ENCODE measurements at regions not wholly inside any gene's neighbourhood (a gene's known extent, or its start where the extent isn't known, plus 50 kb on each side); places are given as distances from the start of the nearest gene placed in this dataset.

GRCh38 chr10:120782336-120782735, 68.8 kb upstream of the WDR11 start:
- TF ChIP-seq, protein P1, sequence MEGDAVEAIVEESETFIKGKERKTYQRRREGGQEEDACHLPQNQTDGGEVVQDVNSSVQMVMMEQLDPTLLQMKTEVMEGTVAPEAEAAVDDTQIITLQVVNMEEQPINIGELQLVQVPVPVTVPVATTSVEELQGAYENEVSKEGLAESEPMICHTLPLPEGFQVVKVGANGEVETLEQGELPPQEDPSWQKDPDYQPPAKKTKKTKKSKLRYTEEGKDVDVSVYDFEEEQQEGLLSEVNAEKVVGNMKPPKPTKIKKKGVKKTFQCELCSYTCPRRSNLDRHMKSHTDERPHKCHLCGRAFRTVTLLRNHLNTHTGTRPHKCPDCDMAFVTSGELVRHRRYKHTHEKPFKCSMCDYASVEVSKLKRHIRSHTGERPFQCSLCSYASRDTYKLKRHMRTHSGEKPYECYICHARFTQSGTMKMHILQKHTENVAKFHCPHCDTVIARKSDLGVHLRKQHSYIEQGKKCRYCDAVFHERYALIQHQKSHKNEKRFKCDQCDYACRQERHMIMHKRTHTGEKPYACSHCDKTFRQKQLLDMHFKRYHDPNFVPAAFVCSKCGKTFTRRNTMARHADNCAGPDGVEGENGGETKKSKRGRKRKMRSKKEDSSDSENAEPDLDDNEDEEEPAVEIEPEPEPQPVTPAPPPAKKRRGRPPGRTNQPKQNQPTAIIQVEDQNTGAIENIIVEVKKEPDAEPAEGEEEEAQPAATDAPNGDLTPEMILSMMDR (IDR thresholded peaks at IDR 0.05): no peak
- ATAC-seq (no peak), DNase-seq (no peak)
- no peaks in the 10 kb centered on the region for H3K36me3 ChIP-seq (ENCODE audit: low read depth)
- no peaks in the 10 kb centered on the region for H3K4me1 ChIP-seq (ENCODE audit: low read depth)
- intact Hi-C loops (cut with DNase I, micrococcal nuclease): no loop called here
- no peak overlapping the region for H3K4me3 ChIP-seq
- H3K9me3 ChIP-seq: no peaks in the 10 kb centered on the region

DNA sequence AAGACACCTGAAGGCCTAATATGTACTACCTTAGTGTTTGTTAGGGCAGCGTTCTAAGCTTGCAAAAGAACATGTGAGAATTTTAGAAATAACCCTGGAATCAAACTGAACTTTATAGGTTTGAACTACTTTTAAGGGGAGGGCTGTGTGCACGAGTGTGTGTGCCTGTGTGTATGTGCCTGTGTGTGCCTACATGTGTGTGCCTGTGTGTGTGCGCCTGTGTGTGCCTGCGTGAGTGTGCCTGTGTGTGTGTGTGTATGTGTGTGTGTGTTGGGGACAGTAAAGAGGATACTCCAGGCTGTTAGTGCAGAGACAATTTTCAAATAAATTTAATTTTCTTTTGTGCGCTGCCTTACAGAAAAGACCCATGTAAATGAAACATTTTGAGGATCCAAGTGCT, 68.1 kb upstream of the WDR11 start:
- intact Hi-C loops (cut with DNase I, micrococcal nuclease): no loop called here
- H3K36me3 ChIP-seq (ENCODE audit: low read depth): no peaks in the 10 kb centered on the region
- DNase-seq: no peak
- H3K9me3 ChIP-seq: no peaks in the 10 kb centered on the region
- no peak for ATAC-seq
- H3K4me3 ChIP-seq: no peak overlapping the region
- TF ChIP-seq, protein P1 (IDR thresholded peaks at IDR 0.05): no peak
- H3K4me1 ChIP-seq (ENCODE audit: low read depth): no peaks in the 10 kb centered on the region

GRCh38 chr10:120783867-120784266, 67.3 kb upstream of the WDR11 start:
- Histone ChIP-seq H3K36me3 (ENCODE audit: low read depth) (no peaks in the 10 kb centered on the region), H3K4me3 (no peak overlapping the region), H3K9me3 (no peaks in the 10 kb centered on the region), H3K4me1 (ENCODE audit: low read depth) (no peaks in the 10 kb centered on the region)
- ATAC-seq (no peak), DNase-seq (no peak)
- intact Hi-C loops (cut with DNase I, micrococcal nuclease): no loop called here
- TF ChIP-seq, protein P1 (IDR thresholded peaks at IDR 0.05): no peak

- Histone ChIP-seq H3K4me1 (ENCODE audit: low read depth) (no peaks in the 10 kb centered on the region), H3K36me3 (ENCODE audit: low read depth) (no peaks in the 10 kb centered on the region), H3K9me3 (no peaks in the 10 kb centered on the region), H3K4me3 (no peak overlapping the region)
- intact Hi-C loops (cut with DNase I, micrococcal nuclease): no loop called here
- DNase-seq: no peak
- no peak for ATAC-seq
- TF ChIP-seq, protein P1 (IDR thresholded peaks at IDR 0.05): no peak
Measured at GRCh38 chr10:120788771-120789170, 62.4 kb upstream of the WDR11 start.

DNA sequence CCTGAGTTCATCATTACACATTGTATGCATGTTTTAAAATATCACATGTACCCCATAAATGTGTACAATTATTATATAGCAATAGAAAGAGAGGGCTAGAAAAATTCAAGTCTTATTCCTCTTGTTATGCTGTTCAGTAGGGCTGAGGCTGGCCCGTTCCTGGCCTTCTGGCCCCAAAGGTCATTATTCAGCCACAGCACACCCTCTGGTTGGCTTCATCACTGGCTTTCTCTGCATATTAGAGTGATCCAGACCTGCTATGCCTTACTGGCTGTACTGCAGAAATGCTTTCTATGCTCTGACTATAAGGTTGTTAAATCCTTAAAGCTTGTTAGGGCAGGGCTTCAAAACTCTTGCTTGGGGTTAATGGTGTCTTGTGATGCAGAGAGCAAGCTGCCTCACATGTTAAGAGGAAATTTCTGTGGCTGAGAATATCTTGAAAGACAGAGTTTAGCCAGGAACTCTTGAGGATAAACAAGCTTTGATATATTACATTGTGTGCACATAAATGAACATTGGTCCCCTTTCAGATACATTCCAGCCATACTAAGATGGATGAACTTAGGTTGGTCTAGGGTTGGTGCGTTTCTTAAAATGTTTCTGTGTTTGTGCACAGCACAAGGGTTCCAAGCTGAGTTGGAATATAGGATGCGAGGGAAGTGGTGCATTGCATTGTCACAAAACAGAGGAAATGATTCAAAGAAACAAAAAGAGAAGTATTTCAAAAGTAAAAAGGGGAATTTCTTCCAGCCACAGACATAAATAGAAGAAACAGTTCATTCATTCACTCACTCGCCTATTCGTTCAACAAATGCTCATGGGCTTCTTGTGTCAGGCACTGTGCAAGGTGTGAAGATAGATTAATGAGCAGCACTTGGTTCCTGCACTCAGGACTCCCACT, 61.6 kb upstream of the WDR11 start:
- DNase-seq (no peak), ATAC-seq (no peak)
- no peaks in the 10 kb centered on the region for H3K36me3 ChIP-seq (ENCODE audit: low read depth)
- TF ChIP-seq, protein P1 (IDR thresholded peaks at IDR 0.05): no peak
- intact Hi-C loops (cut with DNase I, micrococcal nuclease): no loop called here
- H3K4me1 ChIP-seq (ENCODE audit: low read depth): no peaks in the 10 kb centered on the region
- H3K9me3 ChIP-seq: no peaks in the 10 kb centered on the region
- no peak overlapping the region for H3K4me3 ChIP-seq

Data from mucosa of descending colon (tissue), 3 donors.